H4 (cell line): ENCODE measurements at regions not wholly inside any gene's neighbourhood (a gene's known extent, or its start where the extent isn't known, plus 50 kb on each side); places are given as distances from the start of the nearest gene placed in this dataset.
"Not testable (repeated sequence)": the region's sequence is repeated elsewhere in the genome, so short reads cannot be mapped to it uniquely, and the experiment has no call there.

Experiments
- DNase-seq: peaks from one replicate; pipeline ENCODE4 v3.0.0-alpha.2; 2015; ENCODE audit warnings: low spot score

DNA sequence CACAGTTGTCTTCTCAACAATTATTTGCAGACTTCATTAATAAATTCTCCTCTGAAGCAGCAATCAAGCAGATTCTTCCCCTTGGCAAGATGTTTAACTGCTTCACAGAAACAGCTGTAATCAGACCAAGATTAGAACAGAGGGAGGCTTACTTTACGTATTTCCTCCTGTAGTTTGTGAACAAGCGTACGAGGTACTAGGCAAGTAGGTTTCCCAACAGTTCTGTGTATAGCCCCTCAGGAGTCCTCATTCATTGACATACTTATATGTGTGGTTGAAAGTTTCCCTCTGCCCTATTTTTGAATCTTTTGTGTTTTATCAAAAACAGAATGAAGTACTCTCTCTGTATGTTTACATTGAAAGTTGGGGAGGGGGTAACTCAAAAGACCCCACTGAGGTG, 128.0 kb downstream of the SPATA31D1 start:
- no peak for DNase-seq

DNA sequence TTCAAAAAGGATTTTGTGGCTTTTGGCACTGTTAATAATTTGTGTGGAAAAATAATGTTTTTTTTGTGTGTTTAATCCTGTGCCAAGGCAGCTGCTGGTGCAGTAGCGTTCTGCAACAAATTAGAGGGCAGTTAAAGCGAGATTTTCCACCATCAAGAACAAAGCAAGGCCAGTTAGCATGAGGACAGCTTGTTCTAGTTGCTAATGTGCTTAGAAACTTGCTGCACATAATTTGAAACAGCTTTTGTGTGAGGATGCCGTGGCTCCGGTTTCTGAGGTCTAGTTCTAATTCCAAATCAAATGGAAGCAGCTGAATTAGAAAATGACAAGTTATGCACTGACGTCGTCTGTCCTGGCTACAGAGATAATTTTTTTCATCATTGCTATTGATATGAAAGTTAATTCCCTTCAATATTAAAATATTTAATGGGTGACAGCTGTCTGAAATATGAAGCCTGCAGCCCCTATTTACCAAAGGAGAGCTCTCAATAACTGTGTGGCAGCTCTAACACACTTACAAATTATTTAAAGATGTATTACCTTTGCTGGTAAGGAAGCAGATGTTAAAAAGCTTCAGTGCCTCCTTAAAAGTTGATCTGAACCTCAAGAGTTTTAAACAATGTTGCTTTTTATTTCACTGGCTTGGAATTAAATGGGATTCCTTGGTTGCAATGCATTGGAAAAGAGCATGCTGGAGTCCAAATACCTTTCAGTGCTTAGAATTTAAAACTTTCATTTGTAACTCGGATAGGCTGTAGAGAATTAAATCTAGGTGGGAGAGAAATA, 128.6 kb downstream of the SPATA31D1 start:
- DNase-seq: no peak

DNA sequence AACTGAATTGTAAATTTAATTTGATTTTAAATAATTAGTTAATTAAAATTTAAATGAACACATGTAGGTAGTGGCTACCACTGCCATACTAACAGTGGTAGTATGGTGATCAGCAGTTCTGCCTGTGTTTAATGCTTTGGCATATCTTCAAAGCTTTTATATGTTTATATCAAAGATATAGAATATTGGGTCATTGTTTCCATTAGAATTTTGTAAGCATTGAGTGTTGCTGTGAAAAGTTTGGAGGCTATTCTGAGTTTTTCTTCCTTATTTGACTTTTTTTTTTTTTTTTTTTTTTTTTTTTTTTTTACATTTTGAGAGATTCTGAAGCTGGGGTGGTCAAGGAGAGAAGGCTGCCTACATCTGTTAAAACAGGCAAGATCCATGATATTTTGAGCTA, 134.2 kb downstream of the SPATA31D1 start:
- no peak for DNase-seq

DNA sequence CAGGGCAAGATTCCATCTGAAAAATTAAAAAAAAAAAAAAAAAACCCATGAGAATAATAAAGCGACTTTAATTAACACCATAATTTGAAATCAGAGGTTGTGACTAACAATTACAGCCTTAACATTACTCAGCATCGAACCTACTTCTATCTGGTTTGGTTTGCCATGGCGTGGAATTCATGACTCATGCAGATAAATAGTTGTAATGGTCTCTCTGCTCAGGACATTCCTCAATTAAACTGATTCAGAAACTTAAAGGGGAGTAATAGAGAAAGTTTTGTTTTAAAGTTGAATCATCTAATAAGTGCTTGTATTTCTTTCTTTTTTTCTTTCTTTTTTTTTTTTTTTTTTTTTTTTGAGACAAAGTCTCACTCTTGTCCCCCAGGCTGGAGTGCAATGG, 135.5 kb downstream of the SPATA31D1 start:
- peak; percentile 65 for DNase-seq

DNA sequence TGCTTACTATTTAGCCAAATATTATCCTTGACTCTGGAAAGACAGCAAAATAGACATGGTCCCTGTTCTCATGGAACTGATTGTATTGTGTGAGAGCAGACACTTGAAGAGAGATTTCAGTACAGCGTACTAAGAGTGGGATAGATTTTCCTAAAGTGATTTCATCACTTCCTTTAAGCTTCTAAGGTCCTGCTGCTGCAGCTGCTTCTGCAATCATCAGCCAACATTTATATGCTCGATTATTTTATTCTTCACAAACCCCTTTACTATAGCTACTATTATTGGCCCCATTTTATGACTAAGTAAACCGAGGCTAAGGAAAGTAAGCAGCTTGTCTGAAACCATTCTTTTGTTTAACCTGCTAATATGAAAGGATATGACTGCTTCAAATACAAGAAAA, 137.7 kb downstream of the SPATA31D1 start:
- no peak for DNase-seq

DNA sequence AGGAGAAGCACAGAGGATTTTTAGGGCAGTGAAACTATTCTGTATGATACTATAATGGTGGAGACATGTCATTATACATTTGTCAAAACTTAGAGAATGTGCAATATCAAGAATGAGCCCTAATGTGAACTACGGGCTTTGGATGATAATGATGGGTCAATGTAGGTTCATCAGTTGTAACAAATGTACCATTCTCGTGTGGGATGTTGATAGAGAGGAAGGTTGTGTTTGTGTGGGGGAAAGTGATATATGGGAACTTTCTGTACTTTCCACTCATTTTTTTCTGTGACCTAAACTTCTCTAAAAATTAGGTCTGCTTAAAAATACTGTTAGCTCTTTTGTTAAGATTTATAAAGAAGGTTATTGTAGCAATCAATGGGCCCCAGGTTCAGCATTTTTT, 138.9 kb downstream of the SPATA31D1 start:
- no peak for DNase-seq

DNA sequence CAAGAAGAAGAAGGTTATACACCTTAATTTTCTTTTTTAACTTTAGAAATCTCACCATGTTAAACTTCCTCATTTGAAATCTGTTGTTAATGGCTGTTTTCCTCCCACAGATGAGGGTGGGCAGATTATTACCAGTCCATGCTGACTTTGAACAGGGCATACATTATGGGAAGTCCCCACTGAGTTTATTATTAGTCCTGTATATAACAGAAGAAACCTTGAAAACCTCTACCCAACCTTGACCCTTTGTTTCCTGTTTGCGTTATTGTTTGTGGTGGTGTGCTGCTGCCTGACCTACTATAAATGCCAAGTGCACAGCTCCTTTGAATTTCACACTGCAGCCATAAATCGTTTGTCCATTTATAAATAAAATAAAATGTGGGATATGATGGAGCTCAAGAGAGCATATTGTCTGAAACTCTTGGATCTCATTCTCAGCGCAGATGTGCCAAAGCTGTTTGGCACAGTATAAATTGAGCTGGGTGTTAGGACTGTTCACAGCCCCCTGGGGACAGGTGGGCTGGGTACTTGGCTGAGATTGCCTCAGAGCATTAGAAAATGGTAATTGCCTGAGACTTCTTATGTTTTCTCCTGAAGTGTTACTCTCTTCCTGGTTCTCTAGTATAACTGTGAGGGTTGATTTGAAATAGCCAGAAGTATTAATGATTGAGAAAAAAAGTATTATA, 139.6 kb downstream of the SPATA31D1 start:
- no peak for DNase-seq

DNA sequence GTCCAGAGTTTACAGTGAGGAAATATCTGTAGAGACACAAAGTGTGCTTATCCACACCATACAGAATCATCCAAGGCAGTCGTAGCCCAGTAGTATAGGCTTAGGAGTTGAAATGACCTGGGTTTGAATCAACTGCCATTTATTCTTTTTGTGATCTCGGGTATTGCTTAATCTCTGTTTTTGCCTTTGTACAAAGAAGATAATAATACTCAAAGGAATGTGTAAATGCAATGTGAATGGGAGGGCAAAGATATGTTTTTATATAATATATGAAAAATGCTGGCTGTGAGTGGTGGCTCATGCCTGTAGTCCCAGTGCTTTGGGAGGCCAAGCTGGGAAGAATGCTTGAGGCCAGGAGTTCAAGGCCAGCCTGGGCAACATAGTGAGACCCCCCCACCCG, 141.1 kb downstream of the SPATA31D1 start:
- no peak for DNase-seq

DNA sequence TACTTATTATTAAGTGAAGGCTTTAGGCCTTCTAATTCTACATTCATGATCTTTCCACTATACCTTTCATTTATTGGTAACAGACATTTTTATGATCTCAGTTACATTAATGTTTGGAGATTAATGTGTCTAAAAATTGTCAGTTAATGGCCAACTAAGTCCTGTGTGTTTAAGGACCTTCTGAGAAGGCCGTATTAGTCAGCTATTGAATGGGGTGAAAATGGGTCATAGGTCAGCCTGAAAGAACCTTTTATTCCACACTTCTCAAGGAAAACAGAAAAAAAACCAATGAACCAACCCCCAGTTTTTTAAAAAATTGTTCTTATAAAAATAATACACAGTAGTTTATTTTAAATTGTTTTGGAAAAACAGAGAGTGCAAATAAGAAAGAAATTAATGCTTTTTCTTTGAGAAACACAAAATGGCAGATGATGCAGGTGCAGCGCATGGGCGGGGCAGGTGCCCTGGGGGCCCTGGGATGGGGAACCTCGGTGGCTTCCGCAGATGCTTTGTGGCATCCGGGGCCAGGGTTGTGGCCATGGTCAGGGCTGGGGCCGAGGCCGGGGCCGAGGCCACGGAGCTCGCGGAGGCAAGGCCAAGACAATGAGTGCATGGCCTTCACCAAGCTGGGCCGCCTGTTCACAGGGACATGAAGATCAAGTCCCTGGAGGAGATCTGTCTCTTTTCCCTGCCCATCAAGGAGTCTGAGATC, 141.9 kb downstream of the SPATA31D1 start:
- DNase-seq: no peak

DNA sequence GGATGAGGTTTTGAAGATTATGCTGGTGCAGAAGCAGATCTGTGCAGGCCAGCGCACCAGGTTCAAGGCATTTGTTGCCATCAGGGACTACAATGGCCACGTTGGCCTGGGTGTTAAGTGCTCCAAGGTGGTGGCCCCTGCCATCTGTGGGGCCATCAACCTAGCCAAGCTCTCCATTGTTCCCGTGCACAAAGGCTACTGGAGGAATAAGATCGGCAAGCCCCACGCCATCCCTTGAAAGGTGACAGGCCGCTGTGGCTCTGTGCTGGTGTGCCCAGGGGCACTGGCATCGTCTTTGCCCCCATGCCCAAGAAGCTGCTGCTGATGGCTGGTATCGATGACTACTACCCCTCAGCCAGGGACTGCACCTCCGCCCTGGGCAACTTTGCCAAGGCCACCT, 142.5 kb downstream of the SPATA31D1 start:
- DNase-seq: no peak

DNA sequence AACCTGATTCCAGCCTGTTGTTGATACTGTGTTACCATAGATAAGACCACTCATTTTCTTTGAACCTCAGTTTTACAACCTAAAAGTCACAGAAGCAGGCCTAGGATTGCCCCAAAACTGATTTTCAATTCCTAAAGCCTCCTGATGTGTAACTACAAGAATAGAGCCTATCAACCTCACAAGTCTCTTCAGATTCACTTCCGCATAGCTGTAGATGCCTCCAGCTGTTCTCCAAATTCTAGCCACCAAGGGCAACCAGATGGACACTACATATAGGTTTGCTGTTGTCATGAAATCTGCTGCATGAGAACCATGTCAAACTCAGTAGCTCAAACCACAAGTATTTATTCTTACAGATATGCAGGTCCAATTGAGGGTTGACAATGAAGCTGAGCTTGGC, 143.5 kb downstream of the SPATA31D1 start:
- no peak for DNase-seq

DNA sequence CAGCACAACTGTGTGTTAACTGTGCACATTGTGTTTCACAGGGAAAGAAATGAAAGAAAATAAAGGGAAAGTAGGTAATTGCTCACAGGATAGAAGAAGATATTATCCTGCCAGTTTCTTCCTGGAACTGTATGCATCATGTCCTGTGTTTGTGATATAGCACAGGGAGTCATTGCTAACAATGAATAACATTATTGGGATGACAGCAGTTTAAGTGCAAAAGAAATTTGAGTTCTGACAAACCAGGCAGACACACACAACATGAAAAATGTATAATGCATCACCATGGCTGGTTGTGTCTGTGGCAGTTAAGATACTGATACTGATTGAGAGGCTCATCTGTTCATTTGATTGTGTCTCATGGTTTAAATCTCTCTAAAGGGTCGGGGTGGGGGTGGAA, 145.4 kb downstream of the SPATA31D1 start:
- DNase-seq: no peak

DNA sequence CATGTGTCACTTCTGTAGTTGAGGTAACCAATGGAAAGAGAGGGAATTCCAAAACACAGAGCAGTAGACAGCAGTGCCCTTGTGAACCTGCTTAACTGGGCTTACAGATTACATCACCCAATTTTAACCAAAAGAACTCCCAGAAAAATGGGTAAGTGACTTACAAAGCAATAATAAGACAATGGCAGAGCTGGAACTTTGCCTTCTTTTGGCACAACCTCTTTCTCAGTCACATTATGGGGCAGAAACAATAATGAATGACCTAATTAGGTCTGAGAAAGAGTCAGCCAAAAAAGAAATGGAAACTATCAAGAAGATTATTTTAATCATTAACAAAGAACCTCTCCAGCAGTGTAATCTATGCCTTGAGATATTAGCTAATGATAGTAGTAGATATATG, 146.5 kb downstream of the SPATA31D1 start:
- no peak for DNase-seq

DNA sequence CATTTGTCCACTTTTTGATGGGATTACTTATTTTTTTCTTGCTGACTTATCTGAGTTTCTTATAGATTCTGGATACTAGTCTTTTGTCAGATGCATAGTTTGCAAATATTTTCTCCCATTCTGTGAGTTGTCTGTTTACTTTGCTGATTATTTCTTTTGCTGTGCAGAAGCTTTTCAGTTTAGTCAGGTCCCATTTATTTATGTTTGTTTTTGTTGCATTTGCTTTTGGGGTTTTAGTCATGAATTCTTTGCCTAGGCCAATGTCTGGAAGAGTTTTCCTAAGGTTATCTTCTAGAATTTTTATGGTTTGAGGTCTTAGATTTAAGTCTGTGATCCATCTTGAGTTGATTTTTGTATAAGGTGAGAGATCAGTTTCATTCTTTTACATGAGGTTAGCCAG, 149.5 kb downstream of the SPATA31D1 start:
- DNase-seq: not testable (repeated sequence)

DNA sequence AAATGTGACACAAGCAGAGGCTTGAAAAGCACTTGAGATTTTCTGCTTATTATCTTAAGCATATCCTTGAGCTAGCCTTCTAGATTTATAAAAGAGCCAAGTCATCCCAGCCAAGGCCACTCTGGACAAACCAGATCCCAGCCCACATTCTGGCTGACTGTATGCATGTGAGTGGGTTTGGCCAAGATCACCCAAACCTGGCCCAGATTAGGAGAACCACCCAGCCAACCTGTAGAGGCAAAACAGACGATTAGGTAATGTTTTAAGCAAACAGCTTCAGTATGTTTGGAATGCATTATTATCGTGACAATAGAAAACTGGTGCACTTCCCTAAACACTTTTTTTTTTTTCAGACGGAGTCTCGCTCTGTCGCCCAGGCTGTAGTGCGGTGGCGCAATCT, 151.9 kb downstream of the SPATA31D1 start:
- no peak for DNase-seq

DNA sequence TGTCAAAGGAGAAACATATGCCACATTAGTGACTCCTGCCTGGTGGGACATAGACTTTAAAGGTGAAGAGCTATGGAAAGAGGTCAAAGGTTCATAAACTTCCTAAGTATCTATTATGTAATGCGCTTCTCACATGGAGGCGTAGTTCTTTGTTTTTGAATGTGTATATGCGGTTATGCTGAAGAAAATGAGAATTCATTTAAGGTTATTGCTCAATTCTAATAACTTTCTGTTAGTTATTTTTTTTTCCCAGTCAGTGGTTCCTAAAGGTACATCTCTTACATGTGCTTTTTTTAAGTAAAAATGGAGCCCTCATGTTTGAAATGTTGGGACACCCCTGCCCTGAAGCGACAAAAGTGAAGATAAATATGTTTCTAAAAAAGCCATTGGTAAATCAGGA, 156.2 kb downstream of the SPATA31D1 start:
- DNase-seq: no peak

DNA sequence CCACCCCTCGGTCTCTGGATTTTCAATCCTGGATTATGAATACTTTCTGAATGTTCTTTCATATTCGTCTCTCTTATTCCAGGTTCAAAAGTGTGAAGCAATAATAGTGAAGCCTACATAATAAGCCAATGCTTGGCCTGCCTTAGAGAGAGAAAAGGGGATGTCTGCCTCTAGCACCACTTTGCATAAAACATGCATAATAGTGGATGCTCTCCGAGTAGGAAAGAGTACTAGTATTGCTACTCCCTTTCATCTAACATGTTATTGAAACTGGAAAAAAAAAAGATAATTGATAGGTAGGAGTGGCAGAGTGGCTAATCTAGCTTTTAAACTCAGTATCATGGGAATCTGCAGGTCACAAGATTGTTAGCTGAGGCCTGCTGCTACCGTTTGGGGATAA, 158.1 kb downstream of the SPATA31D1 start:
- DNase-seq: no peak

DNA sequence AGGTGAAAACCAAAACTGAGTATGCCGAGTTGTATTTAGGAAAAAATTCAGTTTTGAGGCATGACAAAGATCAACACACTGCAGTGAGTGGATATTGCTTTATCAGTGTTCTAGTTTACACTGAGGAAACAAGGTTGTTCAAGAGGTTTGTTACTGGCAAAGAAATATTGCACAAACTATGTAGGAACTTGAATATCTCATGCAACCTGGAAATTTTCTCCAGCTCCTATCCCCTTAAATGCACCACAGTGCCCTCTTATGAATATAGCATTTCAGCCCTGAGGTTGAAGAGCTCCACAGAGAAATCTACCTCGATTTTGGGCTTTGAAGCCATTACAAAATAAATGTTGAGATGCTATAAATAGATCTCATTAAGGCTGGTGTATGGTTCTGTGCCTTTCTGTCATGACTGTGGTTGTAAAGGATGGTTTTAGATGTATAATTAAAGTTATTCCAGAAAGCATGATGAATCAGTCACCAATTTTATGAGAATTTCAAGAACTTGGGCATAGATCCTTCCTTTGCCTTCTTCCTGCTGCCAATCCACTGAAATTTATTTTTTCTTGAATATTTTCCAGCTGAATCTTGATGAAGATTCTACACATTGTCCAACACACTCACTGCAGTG, 159.3 kb downstream of the SPATA31D1 start:
- no peak for DNase-seq

DNA sequence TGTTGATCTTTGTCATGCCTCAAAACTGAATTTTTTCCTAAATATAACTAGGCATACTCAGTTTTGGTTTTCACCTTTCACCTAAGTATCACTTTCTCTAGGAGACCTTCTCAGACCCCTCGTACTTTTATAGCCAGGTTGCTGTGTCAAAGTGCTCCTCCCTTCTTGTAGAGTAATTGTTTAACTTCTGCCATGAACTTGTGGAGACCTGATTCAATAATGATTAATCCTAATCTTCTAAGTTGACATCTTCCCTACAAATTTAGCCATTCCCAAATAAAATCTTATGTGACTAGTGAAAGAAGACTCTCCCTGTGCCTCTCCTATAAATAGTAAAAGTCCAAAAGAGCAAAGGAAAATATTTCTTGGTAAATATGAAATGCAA, 159.8 kb downstream of the SPATA31D1 start:
- no peak for DNase-seq

DNA sequence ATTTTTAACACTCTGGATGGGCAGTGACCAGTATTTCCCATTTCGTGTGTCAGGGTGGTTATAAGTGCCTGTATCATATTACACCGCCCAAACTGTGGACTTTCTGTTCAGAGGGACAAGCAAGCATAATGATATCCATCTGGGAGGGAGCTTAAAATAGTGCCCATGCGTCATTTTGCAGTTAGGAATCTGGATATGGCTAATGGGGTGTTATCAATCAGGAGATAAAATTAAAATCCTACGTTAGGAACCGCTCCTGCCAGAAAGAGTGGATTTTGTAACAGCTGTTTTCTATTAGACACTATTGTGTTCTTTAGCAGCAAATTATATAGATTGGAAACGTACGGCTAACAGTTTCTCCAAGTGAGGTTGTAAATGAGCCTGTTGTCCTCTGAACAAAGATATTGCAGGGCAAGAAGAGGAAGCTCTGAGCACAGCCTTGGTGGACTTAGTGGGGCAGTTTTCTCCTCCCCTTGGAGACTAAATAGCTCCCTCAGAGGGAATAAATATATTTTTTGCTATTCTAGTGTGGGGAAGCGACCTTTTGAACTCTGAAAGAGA, 160.4 kb downstream of the SPATA31D1 start:
- peak; percentile 48 for DNase-seq

DNA sequence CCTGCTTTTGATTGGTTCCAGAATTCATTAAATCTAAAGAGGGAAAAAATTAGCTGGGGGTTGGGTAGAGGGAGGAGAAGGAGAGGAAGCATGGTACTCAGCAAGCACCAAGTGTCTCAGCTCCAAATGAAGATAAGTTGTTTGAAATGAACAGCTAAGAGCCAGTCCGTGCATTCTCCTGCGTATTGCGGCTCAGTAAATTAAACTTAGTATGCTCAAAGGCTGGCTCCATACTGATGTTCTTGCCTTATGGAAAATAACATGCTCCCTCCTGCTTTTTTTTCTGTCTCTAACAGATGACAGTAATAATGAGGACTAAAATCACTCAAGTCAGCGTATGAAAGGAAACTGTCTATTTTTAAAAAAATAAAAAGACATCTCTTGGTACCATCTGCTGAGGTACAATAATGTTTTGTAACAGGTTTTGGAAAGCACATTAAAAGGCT, 161.0 kb downstream of the SPATA31D1 start:
- no peak for DNase-seq

DNA sequence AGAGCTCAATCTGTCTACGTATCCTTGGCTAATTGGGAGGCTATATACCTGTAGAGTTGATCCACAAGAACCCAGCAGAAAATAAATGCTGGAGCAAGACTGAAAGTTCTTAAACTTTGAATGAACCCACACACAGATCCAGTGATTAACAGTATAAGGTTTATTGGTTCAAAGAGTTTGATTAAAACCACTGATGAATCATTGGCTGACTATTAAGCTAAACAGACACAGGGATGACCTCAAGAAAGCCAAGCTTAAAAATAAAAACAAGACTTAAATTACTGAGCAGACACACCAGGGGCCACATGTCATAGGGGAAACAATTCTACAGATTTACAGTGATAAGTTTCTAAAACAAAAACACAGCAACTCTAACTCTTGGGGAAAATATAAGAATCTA, 163.6 kb downstream of the SPATA31D1 start:
- DNase-seq: no peak
